NCI-H1436 treated with DMSO at 0.1 percent for 48 hours (cell line): ENCODE measurements at regions not wholly inside any gene's neighbourhood (a gene's known extent, or its start where the extent isn't known, plus 50 kb on each side); places are given as distances from the start of the nearest gene placed in this dataset.

ENCODE experiments used
- DNase-seq: peaks from one replicate; lab custom pipeline; 2025; lab: John Stamatoyannopoulos, UW

DNA sequence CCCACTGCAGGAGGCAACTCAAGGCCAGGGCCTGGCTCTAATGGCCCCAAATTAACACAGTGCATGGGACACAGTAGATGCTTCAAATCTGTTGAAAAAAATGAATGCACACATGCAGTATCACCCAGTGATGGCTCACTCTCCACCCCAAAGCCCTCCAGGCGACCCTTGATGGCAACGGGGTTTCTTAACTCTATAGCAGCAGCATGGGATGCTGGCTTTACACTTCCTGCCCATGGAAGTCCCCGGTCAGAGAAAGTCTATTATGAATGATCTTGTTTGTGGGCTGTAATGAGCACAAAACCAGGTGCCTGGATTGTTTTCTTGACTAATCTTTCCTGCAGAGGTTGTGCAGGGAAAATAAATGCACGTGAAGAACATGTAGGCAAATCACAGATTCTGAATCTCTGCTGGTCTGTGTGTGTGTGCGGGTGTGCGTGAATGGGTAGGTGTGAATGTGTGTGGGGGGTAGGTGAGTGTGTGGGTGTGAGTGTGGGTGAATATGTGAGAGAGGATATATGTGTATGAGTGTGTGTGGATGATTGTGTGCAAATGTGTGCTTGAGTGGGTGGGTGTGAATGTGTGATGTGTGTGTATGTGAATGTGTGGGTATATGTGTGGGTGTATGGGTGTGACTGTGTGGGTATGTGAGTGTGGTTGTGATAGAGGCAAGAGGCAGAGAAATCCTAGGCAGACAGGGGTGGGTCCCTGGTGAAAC lies 60.1 kb upstream of the MLN start:
- DNase-seq, result no peak

GRCh38 chr6:33863084-33863483 lies 59.3 kb upstream of the MLN start:
- no peak for DNase-seq

GRCh38 chr6:33862536-33862935 lies 58.7 kb upstream of the MLN start:
- no peak for DNase-seq

- no peak for DNase-seq
Measured at GRCh38 chr6:33861722-33862121, 57.9 kb upstream of the MLN start.

GRCh38 chr6:33860706-33861474 lies 57.1 kb upstream of the MLN start:
- peak; percentile 22 for DNase-seq

- DNase-seq, result no peak
Measured at GRCh38 chr6:33860006-33860405, 56.2 kb upstream of the MLN start.

DNA sequence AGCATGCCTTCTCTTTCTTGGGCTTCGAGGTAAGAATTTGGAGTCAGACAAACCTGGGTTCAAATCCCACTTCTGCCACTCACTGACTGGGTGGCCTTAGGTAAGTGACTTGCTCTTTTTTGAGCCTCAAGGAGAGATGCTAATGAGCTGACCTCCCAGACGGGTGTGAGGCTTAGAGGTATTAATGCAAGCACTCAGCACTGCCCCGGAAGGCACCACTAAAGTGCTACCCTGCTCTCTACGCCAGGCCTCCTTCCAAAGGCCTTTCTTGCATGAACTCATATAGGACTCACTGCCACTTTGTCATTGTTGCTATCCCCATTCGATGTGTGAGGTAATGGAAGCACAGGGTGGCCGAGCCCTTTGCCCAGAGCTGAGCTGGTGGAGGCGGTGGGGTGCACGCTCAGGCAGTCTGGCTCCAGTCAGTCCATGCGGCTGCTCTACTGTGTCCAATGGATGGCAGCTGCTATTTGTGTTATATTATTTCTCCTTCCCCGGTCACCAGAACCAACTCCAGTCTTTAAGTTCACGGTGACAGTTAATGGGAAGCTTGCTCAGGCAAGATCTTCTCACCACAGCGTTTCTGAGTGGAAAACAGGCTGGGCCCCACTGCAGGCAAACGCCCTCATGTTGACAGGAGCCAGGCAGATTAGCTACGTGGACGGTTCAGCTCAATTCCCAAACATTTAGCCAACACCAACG lies 55.2 kb upstream of the MLN start:
- no peak for DNase-seq

DNA sequence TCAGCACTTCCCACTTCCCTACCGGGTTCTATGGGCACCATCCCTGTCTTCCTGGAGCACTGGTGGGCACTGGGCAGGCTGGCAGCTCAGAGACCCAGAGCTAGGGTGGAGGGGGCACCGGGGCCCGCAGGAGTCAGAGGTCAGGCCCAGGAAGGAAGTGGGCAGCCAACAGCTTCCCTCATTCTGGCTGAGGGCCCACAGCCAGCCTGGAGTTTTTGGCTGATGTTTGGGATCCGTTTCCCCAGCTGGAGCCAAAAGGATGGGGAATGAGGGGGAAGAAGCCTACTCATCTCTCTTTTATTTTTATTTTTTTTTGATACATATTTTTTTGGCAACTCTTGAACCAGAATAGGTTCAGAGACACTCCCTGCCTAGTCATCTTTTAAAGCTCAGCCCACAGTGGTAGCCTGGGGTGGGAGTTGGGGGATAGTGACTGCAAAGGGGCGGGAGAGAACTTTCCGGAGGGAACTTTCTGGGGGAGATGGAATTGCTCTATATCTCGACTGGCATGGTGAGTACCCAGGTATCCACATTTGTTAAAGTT lies 54.2 kb upstream of the MLN start:
- no peak for DNase-seq

- DNase-seq, result no peak
Measured at GRCh38 chr6:33857093-33857931, 53.5 kb upstream of the MLN start.

DNA sequence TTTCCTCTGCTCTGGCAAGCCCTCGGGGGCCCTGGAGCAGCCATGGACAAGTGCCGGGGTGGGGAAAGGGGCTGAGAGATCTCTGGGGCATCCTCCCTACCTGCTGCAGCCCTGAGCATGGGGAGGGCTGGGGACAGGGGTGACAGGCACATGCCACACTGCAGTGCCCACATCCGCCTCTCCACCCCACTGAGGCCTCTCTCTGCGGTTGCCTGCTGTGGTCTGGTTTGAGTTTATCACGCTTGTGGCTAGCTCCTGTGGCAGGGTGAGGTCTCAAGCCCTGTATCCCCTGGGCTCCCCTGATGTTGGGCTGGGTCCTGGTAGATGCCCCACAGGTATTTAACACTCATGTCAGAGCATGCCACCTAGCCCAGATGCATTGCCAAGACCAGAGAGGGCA lies 52.9 kb upstream of the MLN start:
- no peak for DNase-seq

DNA sequence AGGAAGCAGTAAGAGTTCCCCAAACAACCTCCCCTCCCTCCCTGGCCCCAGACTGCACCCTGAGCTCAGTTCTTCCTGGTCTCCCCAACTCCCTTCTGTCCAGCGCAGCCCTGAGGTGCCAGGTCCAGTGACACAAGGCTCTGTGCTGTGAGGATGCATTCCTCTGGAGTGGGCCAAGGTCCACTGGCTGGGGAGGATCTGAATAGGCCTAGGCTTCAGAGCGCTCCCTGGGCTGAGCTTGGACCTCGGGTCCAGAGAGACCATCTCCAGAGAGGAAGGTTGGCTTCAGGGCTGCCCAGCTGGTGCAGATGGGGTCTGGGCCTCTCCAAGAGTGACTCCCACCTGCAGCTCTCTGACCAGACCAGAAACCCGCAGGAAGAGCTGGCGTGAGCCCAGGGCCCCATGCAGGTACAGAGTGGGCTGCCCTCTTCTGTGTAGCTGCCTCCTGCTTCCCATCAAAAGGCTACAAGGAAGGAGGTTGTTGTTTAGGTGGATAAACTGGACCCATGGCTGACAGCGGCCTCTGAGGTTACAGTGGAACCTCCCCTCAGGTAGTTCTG lies 52.3 kb upstream of the MLN start:
- no peak for DNase-seq

- no peak for DNase-seq
Measured at GRCh38 chr6:33854572-33855030, 50.8 kb upstream of the MLN start.

DNA sequence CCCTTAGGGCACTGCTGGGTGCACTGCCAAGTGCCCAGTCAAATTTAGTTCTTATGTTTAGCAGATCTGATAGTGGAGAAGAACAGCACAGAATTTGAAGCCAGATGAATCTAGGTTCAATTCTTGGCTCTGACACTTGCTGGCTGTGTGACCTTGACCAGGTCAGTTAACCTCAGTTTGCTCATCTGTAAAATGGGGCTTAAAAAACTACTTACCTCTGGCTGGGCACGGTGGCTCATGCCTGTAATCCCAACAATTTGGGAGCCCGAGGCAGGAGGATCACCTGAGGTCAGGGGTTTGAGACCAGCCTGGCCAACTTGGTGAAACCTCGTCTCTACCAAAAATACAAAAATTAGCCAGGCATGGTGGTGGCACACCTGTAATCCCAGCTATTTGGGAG lies 49.9 kb upstream of the MLN start:
- DNase-seq, result no peak
